ENCODE measurements at regions not wholly inside any gene's neighbourhood (a gene's known extent, or its start where the extent isn't known, plus 50 kb on each side); places are given as distances from the start of the nearest gene placed in this dataset.
"Not testable (repeated sequence)": the region's sequence is repeated elsewhere in the genome, so short reads cannot be mapped to it uniquely, and the experiment has no call there.

DNA sequence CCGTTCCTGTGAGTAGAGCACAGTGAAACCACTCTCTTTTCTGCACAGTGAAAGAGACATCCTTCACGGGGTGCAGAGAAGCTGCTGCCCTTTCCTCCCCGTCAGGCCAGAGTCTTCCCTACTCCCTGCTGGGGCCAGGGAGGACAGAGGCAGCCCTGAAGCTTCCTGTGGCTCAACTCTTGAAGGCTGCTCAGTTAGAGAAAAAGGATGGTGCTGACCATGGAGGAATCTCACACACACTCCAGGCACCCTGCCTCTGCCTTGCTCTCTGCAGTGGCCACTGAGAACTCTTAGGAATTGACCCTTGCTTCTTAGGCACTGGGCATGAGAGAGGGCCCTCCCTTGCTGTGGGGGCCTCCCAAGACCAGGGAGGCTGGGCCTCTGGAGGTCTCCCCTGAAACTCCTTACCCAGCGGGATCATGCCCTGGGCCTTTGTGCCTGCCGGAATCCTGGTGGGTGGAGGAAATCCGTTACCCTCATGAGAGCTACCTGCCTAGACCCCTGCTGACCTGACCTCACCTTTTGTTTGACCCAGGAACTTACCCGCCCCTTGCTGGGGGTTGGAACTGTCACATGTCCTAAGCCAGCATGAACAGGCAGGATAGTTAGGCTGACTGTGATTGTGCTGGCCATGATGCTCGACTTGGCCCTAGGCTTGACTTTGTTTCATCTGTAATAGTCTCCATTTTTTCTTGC, 65.0 kb upstream of the CD93 start:
- DNase-seq (ENCODE audit: low spot score): no peak

DNA sequence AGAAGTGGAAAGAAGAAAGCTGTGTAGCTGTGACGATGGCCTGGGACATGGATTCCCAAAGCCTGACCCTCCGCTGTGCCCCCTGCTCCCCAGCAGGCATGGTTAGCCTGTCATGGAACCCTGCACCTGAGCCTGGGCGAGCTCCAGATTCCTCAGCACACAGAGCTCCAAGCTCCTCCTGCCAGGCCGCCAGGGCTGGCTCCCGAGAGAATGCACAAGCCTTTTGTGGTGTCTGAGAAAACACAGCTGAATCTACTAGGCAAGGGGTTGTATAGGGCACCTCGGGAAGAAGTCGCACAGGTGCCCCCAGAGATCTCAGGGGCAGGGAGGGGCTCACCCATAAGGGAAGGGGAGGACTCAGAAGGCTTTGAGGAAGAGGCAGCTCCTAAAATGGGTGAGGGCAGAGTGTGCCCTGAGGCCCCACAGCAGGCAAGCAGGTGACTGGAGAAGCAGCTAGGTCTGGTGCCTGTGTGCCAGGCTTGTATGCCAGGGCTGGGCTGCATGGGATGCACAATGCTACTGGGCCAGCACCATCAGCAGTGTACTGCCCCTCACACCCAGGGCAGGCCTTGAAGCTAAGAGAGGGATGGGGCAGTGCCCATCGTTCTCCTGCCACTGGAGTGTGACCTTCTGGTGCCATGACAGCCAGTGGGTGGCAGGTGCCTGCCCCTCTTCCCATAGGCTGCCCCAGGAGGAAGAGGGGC, 64.3 kb upstream of the CD93 start:
- no peak for DNase-seq (ENCODE audit: low spot score)

DNA sequence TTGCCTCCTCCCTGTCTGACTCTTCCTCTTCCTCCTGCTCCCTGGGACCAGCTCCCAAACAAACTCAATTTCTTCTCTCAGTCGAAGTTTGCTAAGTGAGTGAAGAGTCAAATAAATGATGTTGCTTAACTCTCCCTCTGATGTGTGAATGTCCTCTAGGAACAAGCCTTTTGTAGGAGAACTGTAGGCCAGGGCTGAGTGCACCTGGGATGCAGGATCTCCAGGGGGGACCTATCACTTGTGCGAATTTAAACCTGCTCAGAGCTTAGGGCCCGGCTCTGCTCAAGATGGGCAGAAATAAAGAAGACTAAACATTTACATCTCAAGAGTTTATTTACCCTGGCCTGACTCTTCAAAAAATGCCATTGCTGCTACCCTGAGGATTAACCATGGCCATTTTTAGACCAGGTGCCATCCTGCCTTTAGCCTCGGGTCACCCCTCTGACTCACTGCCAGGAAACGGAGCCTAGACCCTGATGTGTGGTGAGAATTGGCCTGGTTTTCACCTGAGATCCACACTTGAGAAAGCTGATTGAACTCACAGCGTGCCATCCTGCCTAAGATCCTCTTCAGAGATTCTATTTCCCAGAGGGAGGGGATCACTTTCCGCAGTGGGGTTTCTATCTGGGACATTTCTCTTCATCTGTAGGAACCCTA, 63.6 kb upstream of the CD93 start:
- no peak for DNase-seq (ENCODE audit: low spot score)

DNA sequence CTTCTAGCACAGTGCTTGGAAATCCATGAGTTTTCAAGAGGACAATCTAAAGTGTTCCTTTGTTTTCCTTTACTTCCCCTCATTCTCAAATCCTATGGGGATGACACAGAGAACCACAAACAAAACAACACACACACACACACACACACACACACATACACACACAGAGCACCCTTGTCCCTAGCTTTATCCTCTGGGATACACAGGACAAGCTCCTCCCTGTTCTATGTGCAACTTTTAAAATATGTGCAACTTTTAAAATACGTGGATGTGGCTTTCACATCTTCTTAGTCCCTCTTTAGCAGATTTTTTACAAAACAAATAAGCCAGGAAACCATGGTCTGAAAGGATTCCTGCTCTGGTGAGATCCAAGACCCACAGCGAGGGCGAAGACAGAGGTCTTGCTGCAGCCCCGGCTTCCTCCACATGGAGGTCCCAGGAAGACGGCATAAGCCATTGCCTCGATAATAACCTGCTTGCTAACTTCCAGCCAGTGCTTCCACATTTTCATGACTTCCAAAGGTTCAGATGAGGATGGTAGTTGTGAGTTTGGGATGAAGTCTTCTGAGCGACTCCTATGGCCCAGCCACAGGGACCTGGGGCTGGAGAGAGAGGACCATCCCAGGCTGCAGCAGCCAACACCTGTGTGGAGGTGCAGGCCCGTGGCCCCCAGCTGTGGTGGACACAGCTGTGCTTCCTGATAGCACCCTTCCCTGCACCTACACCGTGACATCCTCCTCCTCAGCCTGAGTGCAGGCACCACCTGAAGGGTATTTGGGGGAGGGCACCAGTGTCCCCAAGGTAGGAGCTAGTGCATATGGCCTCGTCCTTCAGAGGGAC, 62.8 kb upstream of the CD93 start:
- DNase-seq (ENCODE audit: low spot score): no peak

DNA sequence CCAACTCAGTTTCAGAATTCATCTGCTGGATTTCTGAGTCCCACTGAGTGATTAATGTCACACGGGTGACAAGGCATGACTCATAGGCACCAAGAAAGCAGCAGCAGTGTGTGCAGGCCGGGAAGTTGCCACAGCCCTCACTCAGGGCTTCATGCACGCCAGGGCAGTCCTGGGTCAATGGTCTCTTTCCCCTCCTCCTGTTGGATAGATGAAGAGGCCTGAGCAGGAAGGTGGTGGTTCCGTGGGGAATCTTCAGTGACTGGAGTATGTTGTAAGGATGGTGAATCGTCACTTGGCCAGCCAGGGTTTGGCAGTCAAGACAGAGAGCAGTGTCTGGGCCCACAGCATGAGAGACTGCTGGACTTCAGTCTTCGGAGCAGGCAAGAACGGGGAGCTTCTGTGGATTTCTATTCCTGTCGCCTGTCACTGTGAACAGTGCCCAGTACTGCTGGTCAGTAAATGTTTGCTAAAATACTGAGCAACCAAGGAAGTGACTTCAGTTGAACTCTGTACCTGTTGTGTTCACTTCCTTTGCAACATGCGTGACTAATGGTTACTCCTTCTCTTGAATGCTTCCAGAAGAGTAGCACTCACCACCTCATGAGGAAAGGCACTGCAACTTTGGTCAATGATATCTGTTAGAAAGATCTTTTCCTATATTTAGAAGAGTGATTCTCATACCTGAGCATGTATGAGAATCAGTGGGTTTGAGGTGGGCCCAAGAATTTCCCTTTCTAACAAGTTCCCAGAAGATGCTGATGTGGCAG, 62.0 kb upstream of the CD93 start:
- DNase-seq (ENCODE audit: low spot score): no peak

DNA sequence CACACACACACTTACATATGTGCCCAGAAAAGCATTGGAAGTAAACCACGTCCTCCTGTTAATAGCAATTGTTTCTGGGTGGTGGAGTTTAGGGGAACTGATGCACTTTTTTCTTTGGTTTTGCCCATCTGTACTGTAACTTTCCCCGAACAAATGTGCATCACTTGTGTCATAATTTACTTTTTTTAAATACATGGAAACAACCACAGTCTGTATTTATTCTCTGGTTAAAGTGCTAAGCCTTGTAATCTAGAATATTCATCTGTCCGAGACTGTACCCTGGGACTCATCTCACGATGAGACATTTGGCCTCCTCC, 61.5 kb upstream of the CD93 start:
- no peak for DNase-seq (ENCODE audit: low spot score)

DNA sequence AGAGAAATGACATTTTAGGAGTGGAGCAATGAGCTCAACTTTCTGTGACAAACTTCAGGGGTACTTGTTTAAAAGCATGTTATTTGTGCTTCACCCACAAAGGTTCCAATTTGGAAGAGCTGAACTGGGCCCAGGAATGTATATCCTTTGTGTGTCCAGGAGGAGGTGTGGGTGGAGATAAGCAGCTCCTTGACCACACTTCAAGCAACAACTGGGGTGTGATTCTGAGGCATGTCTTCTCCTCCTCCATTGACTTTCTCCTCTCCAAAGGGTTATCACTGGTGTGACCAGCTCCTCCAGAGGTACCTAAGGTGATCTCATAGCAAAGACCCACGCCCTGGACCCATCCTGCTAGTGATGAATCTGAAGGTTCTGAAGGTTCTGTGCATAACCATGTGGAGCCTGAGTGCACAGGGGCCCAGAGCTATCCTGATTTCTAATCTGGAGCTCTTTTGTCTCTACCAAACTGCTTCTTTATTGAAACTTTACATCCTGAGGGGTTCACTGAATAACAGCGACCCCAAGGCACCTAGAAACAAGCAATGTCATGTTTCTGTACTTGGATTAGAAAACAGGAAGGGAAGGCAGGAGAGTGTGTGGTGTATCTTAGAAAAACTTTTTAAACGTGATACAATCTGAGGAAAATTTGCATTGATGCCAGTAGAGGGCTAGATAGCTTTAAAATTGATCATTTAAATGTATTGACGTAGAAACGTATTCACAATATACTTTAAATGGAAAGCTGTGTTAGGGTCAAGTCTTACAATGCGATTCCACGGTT, 60.9 kb upstream of the CD93 start:
- DNase-seq (ENCODE audit: low spot score): no peak

DNA sequence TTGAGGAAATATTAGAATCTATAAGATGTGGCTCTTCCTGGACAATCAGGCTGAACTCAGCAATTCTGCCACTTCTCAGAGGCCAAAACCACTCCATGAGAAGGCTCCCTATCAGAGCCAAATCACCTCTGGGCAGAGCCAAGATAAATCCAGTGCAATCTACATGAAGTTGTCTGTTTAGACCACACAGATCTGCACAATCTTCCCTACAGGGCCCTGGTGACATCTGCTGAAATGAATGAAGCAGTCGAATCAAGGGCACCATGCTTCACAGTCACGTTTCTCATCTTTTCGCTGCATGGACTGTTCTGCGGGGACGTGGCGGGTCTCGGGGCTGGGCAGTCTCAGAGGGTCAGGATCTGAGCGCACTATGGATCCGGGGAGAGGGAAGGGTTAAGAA, 60.1 kb upstream of the CD93 start:
- no peak for DNase-seq (ENCODE audit: low spot score)

DNA sequence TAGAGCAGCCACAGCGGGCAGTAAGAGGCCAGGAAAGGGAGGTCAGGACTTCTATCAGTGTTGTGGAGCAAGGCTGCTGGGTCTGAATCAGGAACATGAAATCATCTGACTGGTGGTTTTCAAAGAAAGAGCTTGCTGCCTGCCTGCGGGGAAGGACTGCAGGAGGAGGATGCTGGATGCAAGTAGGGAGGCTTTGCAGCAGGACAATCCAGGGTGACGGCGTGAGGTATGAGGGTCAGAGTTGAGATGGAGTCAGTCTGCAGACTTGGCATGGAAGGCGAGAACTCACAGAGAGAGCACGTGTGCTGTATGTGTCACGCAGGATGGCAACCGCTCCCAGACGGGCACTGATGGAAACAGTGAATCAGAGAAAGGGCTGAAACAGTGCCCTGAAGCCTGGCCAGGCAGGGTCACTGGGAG, 59.2 kb upstream of the CD93 start:
- DNase-seq (ENCODE audit: low spot score): no peak

DNA sequence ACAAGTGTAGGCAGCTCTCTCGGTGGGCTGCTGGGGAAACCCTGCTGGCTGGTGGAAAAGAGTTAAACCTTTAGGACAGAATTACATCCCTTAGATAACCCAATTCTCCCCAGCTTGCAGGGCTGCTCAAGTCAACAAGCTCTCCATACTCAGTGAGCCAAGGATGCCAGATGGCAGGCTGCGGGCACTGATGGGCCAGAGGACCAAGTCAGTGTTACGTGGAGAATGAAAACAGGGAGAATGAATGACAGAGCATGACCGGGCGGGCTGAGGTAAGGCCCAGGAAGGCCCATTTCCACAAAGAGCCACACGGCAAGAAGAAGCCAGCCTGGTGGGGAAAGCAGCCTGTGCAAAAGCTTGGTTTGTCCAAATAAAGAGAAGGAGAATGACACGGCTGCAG, 58.7 kb upstream of the CD93 start:
- DNase-seq (ENCODE audit: low spot score): no peak

DNA sequence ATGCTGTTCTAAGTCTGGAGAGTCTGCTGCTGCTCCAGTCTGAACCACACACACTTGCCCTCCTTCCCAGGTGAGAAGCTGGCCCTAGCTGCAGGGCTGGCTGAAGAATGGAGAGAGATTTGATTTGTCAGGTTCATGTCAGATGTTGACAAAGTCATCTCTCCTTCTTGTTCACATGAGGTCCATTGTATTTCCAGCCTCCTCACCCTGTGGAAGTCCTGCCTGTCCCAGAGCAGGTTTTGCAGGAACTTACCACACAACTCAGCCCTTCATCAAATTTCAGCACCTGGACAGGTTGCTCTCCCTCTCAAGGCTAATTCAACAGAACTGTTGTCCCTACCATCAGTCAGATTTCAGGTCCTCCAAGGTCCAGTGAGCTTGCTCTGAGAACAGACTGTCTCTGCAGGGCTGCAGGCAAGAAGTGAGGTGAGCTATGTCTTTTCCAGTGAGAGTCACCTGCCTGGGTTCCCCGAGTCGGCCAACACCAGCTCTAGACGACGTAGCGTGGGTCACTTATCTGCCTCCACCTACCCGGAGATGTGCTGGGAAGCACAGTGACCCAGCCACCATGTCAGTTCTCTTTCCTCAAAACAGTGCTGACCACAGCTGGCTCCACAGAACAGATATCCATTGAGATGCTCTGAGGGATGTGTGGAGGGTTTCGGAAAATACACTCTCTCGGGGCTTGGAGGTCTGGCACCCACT, 58.0 kb upstream of the CD93 start:
- DNase-seq (ENCODE audit: low spot score): no peak

DNA sequence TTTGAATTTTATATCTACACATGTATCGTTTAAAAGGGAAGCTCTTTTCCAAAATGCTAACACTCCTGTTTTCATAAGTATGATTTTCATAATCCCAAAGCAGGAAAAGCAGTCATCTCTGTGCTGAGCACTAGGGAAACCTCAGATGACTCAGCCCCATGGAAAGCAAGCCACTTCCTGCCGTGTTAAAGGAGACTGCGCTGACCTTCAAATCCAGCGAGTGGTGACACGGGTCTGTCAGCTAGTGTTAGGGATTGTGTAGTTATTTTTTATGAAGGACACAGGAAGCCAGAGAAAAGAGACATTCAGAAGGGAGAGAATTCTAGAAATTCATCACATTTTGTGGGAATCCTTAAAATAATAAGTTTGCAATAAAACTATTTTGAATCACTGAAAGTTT, 57.0 kb upstream of the CD93 start:
- no peak for DNase-seq (ENCODE audit: low spot score)

DNA sequence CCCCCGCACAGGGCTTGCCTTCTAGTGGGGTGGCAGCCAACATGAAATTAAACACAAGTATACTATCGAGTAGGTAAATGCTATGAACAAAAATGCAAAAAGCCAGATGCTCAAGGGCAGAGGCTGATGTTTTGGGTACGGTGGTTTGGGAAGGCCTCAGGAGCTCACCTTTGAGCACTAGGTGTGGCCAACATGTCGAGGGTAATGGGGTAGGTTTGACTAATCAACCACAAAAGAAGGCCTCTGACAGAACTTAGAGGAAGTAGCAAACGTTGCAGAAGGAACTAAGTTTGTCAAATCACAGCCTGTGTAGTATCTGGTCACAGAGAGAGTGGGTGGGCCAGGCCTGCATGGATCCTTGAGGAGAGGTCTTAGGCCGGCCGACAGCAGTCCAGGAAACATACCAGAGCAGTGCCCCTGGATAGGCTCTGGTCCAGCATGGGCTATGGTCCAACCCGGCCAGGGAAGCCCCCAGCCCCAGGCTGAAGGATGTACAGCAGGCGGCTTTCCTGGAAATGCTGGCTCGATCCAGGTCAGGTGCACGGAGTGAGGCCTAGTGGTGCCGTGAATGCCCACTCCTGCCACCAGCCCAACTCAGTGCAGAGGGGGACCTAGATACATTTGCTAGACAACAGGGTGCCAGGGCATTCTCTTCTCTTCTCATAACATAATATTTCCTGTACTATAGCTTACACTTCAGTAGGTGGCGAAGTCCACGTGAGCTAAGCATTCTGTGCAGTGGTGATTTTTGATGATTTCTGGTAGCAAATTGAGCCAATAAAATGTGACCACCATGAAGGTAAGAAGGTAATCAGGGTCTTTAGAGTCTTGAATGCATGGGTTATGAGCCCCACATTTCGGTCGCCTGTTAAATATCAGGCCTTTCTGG, 56.3 kb upstream of the CD93 start:
- no peak for DNase-seq (ENCODE audit: low spot score)

DNA sequence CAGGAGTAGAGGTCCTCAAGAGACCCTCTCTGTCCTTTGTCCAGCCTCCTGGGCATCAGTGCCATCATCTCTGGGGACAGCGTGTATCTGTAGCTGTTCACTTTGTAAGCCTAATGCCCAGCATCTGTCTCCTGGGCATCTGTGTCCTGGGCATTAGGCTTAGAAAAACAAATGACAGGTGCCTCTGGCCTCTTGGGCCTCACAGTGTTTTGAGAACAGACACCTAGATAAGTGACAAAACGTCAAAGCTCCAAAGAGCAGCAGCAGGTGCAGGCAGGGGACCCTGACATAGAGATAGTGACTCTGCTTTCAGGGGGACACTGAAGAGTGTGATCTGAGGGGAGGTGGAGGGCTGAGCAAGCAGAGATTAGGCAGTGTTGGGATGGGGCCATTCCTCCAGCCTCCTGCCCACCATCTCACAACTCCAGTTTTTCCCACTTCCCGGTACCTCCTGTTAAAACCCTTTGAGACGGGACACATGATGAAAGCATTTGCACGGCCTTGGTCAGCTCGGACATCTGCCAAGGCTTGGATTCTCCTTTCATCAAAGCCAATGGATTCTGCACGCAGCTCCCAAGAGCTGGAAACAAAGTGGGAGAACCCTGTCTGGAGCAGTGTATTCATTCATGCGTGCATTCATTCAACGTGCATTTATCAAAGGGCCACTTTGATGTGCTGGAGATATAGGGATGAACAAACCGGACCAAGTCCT, 55.5 kb upstream of the CD93 start:
- no peak for DNase-seq (ENCODE audit: low spot score)

DNA sequence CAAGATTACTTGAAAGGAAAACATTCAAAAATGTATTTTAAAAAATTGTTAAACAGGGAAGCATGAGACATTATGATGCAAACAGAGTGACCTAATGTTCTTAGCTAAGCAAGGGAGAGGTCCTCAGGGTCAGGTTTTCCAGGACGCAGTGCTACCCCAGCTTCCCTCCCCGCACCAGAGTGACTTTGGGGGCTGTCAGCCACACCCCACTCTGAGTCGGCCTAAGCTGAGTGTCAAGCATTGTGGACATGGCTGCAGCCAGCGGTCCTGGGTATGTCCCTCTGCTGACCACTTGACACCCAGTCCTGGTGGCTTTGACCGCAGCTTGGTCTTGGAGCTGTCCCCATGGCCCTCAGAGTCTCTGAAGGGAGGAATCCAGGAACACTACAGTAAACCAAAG, 54.9 kb upstream of the CD93 start:
- DNase-seq (ENCODE audit: low spot score): no peak

DNA sequence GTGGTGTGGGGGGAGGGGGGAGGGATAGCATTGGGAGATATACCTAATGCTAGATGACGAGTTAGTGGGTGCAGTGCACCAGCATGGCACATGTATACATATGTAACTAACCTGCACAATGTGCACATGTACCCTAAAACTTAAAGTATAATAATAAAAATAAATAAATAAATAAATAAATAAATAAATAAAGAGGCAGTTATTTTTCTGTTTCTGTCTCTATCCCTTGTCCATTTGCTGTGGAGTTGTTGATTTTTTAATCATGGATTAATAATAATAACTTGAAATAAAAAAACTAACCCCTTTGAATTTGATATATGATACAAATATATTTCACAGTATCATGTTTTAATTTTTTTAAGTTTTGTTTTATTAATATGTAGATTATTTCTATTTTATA, 53.9 kb upstream of the CD93 start:
- not testable (repeated sequence) for DNase-seq (ENCODE audit: low spot score)

DNA sequence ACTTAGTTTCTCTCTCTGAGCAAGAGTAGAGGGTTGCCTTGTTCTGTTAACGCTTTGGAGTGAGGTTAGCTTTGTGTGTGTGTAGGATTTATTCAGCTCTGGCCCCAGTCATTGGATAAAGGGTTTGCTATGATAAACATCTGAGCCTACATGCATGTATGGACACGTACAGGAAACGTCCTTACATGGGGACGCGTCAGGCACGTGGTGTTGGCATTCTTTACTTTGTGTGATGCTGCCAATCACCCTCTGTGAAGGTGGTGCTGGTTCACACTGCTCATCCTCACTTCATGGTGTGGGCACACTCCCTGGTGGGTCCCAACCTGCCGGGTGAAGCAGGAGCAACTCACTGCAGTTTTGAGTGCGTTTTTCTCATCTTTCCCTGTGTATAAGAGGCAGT, 53.4 kb upstream of the CD93 start:
- no peak for DNase-seq (ENCODE audit: low spot score)

DNA sequence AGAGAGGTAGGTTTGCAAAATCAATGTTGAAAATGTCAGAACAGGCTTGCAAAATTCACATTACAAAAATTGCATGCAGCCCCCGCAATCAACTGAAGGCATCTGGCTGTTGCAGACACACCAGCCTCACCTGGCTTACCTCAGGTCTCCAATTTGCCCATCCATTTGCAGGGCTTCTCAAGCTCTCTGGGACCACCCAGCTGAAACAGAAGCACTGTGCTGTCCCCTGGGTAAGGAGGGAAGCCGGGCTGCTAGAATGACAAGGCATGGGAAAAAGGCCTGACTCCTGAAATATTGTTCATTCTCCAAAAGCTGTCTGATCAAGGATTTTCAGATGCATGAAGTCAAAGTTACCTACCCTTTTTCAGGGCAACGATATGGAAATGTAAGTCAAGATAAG, 52.6 kb upstream of the CD93 start:
- no peak for DNase-seq (ENCODE audit: low spot score)

DNA sequence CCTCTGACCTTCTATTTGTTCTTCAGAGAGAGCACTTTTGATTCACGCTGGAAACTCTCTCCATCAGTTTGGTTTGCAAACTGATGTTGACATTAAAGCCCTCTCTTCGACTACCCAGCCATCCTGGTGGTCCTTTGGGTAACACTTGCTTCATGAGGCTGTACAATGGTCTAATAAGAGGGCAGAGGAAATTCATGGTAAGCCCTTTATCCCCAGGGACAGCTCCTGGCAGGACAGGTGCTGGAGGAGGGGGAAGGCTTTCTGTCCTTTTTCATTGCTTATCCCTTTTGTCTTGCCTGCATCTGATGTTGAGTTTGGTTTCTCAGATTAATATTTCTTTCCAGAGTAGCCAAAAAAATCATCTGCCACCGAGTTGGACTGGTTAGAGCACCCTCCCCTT, 52.1 kb upstream of the CD93 start:
- DNase-seq (ENCODE audit: low spot score): no peak

Measured in CD4-positive, alpha-beta T cell treated with Interleukin-2 at 100 ng/mL for 4 hours (primary cell).